ENCODE measurements at regions not wholly inside any gene's neighbourhood (a gene's known extent, or its start where the extent isn't known, plus 50 kb on each side); places are given as distances from the start of the nearest gene placed in this dataset.

DNA sequence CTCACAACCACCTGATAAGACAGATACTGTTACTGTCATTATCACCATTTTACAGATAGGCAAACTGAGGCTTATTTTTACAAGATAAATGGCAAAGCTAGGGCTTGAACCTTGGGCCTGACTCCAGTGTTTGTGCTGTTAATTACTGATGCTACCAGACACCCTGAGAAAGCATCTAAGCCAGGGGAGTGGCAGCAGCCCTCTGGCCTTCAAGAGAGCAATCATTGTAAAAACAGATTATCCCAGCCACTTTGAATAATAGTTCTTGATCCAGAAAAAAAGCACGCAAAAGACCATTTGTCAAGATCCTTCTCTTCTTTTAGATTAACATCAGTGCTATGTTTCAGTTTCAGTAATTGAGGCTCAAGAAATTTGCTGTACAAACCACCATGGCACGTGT is 109.5 kb downstream of the PLCE1 start:
- TF ChIP-seq, protein P1, sequence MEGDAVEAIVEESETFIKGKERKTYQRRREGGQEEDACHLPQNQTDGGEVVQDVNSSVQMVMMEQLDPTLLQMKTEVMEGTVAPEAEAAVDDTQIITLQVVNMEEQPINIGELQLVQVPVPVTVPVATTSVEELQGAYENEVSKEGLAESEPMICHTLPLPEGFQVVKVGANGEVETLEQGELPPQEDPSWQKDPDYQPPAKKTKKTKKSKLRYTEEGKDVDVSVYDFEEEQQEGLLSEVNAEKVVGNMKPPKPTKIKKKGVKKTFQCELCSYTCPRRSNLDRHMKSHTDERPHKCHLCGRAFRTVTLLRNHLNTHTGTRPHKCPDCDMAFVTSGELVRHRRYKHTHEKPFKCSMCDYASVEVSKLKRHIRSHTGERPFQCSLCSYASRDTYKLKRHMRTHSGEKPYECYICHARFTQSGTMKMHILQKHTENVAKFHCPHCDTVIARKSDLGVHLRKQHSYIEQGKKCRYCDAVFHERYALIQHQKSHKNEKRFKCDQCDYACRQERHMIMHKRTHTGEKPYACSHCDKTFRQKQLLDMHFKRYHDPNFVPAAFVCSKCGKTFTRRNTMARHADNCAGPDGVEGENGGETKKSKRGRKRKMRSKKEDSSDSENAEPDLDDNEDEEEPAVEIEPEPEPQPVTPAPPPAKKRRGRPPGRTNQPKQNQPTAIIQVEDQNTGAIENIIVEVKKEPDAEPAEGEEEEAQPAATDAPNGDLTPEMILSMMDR (IDR thresholded peaks at IDR 0.05) = no peak
- no peak for TF ChIP-seq POLR2A (IDR thresholded peaks at IDR 0.05)
